ENCODE measurements at regions not wholly inside any gene's neighbourhood (a gene's known extent, or its start where the extent isn't known, plus 50 kb on each side); places are given as distances from the start of the nearest gene placed in this dataset.

- no peak overlapping the region for H3K4me3 Mint-ChIP-seq
Measured at GRCh38 chr15:93887151-93887550, 344.2 kb upstream of the MCTP2 start.

DNA sequence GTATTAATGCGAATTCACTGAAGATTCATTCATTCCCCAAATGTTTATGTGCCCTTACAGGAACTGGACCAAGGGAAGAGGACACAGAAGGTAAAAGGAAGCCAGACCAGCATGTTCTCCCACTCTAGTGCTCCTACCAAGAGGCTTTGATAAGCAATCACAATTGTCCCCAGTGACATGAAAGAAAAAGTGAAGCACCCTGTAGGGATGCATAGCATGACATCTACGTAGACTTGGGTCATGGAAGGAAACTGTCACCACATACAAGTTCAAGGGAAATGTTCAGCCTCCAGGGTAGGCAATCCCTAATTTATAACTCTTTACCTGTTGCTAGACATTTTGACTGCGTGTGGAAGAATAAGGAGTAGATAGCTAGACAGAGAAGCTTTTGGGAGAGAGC, 348.6 kb upstream of the MCTP2 start:
- no peak overlapping the region for H3K27ac Mint-ChIP-seq
- no peak for TF ChIP-seq CTCF (IDR thresholded peaks at IDR 0.05)
- no peak for DNase-seq
- no peaks in the 10 kb centered on the region for H3K4me1 Mint-ChIP-seq
- no peaks in the 10 kb centered on the region for H3K27me3 Mint-ChIP-seq (ENCODE audit: low read depth, poor library complexity)
- H3K9me3 Mint-ChIP-seq = peaks cover 7% of the 10 kb centered on the region
- H3K36me3 Mint-ChIP-seq (ENCODE audit: low read depth) = no peaks in the 10 kb centered on the region
- no peak overlapping the region for H3K4me3 Mint-ChIP-seq

More at GRCh38 chr15:93887151-93887550, 344.2 kb upstream of the MCTP2 start:
- Mint-ChIP-seq H3K27ac (no peak overlapping the region), H3K27me3 (ENCODE audit: low read depth, poor library complexity) (peaks cover 4% of the 10 kb centered on the region), H3K4me1 (no peaks in the 10 kb centered on the region), H3K36me3 (ENCODE audit: low read depth) (no peaks in the 10 kb centered on the region), H3K9me3 (no peaks in the 10 kb centered on the region)
- no peak for DNase-seq
- no peak for TF ChIP-seq CTCF (IDR thresholded peaks at IDR 0.05)

DNA sequence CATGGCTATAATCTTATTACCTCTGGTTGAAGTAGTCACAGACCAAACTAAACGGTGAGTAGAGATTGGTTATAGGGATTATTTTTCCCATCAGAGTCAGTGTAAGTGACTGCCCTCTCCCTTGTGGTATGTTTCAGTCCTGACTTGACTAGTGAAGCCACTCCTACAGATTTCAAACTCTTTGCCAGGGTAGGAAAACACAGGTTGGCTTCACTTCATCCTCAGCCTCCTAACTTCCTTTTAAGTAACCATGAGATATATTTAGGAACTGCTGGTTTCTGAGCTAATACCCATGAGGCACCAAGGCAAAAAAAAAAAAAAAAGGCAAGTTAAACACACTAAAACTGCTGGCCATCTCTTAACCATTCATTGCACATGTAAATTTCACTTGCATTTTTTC, 349.2 kb upstream of the MCTP2 start:
- Mint-ChIP-seq H3K36me3 (ENCODE audit: low read depth) (no peaks in the 10 kb centered on the region), H3K4me3 (no peak overlapping the region), H3K9me3 (peaks cover 7% of the 10 kb centered on the region), H3K4me1 (no peaks in the 10 kb centered on the region), H3K27ac (no peak overlapping the region), H3K27me3 (ENCODE audit: low read depth, poor library complexity) (no peaks in the 10 kb centered on the region)
- no peak for DNase-seq
- TF ChIP-seq CTCF (IDR thresholded peaks at IDR 0.05) = no peak

DNA sequence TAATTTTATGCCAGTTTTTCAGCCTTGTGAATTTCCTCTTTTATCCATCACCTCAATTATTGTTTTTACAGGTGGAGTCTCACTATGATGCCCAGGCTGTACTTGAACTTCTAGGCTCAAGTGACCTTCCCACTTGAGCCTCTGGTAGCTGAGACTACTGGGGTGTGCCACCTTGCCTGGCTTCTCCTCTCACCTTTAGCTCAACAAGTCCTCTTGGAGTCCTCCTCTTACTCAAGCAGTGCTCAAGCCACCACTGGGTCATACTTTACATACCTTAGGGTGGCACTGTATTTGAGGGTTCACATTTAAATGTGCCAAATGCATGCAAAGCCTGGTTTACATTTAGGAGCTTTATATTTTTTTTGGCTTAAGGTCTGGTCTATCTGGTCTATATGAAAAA, 350.1 kb upstream of the MCTP2 start:
- H3K9me3 Mint-ChIP-seq = peaks cover 7% of the 10 kb centered on the region
- no peak overlapping the region for H3K4me3 Mint-ChIP-seq
- no peak overlapping the region for H3K27ac Mint-ChIP-seq
- no peaks in the 10 kb centered on the region for H3K4me1 Mint-ChIP-seq
- DNase-seq = no peak
- peaks cover 6% of the 10 kb centered on the region for H3K27me3 Mint-ChIP-seq (ENCODE audit: low read depth, poor library complexity)
- H3K36me3 Mint-ChIP-seq (ENCODE audit: low read depth) = no peaks in the 10 kb centered on the region
- TF ChIP-seq CTCF (IDR thresholded peaks at IDR 0.05) = no peak

GRCh38 chr15:93880358-93880757, 351.0 kb upstream of the MCTP2 start:
- no peak overlapping the region for H3K4me3 Mint-ChIP-seq

More at GRCh38 chr15:93880358-93880757, 351.0 kb upstream of the MCTP2 start:
- Mint-ChIP-seq H3K27ac (no peak overlapping the region), H3K4me1 (no peaks in the 10 kb centered on the region), H3K27me3 (ENCODE audit: low read depth, poor library complexity) (peaks cover 6% of the 10 kb centered on the region), H3K36me3 (ENCODE audit: low read depth) (no peaks in the 10 kb centered on the region), H3K9me3 (peaks cover 7% of the 10 kb centered on the region)
- DNase-seq = no peak
- TF ChIP-seq CTCF (IDR thresholded peaks at IDR 0.05) = no peak

All from nephron progenitor cell (in vitro differentiated cells).